GM19463 (cell line): ENCODE measurements at regions not wholly inside any gene's neighbourhood (a gene's known extent, or its start where the extent isn't known, plus 50 kb on each side); places are given as distances from the start of the nearest gene placed in this dataset.

Experiments used
- ATAC-seq: cut with Tn5 transposase; IDR thresholded peaks from one replicate; pipeline ENCODE4 v1.9.1; 2021; ENCODE audit warnings: mild to moderate bottlenecking, moderate library complexity; ENCODE audit not compliant: unreplicated experiment

DNA sequence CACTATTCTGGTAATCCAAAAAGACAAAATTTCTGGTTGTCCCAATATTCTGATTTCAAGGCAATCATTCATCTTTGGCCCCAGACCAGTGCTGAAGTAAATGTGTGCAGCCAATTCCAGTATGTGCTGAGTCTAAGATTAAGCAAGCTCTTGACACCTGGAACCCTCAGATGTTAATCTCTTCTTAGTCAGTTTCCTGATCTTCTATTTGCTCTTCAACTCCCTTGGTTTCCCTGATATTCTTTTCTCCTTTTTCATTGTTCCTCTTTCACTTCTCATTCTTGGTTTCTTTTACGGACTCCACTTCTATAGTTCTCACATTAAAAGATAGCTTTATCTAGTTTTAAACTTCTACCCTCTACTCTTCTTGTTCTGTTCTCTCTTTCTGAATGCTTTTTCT lies 445.7 kb upstream of the FANCL start:
- no peak for ATAC-seq

DNA sequence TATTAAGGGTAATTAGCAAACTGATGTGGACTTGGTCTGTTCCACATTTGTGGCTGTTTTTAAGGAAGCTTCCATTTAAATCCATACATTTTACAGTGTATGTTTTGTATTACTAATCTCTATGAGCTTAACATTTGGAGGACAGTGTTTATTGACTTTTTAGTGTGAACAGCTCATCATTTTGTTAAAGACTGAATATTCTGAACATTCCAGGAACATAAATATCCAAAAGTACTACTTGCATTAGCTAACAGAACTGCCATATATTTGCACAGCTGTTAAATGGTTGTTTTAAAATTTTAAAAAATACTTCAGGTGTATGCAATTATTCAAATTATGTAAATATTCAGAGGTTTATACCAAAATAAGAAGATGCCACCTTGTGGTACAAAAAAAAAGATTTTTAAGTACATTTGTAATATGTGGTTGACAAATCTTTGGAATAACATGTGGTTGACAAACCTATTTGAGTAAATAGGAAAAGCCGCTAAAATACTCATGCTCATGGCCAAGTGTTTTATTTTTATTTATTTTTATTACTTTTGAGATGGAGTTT lies 439.7 kb upstream of the FANCL start:
- no peak for ATAC-seq

DNA sequence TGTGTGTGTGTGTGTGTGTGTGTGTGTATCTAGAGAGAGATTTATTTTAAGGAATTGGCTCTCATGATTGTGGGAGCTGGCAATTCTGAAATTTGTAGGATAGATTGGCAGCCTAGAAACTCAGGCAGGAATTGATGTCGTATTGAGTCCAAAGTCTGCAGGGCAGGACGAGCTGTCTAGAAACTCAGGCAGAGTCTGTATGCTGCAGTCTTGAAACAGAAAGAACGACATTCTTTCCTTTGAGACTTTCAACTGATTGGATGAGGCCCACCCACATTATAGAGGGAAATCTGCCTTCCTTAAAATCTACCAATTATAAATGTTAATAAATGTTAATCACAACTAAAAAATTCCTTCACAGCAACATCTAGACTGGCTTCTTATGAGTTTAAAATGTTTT lies 436.6 kb upstream of the FANCL start:
- no peak for ATAC-seq

DNA sequence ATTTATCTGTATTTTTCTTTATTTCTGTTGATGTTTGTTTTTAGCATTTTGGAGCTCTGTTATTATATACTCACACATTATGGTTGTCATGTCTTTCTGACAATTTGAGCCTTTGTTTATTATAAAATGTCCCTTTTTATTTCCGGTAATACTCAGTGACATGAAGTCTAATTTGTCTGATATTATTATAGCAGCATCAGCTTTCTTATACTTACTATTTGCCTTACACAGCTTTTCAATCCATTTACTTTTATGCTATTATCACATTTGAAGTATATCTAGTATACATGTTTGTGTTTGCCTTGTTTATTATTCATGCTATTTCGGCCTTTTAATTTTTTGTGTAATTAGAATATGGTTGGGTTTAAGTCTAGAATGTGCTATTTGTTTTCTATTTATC lies 430.6 kb upstream of the FANCL start:
- no peak for ATAC-seq

DNA sequence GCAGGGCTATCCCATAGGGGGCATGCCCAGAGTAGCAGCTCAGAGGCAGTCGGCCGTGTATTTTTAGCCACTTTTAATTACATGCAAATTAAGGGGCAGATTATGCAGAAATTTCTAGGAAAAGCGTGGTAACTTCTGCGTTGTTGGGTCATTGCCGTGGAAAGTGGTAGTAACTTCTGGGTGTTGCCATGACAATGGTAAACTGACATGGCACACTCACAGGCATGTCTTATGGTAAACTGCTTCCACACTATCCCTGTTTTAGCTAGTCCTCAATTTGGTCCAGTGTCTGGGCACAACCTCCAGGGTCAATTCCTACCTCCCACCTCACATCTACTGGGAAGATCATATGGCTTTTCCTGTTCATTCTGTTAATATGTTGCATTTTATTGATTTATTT lies 428.9 kb upstream of the FANCL start:
- ATAC-seq = no peak

DNA sequence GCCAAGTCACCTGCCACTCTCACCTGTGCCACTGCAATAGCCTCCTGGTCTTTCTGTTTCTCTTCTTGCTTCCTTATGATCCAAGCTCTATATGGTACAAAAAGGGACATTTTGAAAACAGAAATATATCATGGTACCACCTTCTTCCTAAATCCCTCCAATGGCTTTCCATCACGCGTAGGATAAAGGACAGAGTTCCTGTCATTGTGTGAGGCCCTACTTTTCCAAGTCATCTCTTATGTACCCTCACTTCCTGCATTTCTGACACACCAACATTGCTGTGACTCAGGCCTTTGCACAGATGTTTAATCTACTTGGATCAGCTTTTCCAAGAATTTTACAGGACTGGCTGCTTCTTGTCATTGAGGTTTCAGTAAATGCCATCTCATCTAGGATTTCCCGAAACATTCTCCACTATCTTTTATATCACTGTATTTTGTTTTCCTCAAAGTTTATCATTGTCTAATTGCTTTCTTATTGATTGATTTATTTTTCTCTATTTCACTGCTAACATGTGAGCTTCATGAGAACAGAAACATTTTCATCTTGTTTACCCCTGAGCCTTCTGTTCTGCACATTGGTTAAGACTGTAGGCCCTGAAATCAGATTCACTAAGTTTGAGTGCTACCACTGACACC lies 426.1 kb upstream of the FANCL start:
- ATAC-seq = no peak

DNA sequence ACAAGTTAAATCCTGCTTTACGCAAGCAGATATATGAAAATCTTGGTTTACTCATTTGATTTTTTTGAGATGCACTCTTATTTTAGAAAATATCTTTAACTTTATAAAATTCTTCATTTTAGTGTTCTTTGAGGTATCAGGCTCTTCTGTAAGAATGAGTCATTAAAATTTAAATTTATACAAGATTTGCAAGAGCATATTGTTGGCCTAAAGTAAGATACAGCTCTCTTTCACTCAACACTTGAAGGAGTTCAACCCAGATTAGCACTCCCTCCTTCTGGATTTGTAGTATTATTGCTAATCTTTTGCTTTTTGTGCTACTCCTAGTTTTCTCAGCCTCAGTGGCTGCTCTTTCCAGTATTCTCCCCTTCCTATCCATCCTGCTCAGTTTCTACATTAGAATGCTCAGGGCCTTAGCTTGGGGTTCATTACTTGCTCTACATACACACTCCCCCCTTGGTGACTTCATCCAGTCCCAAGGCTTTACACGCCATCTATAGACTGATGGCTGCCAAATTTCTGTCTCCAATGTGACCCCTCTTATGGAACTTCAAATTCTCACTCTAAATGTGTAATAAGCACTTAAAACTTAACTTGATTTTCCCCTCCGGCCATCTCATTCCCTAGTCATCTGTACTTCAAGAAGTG lies 425.3 kb upstream of the FANCL start:
- no peak for ATAC-seq

DNA sequence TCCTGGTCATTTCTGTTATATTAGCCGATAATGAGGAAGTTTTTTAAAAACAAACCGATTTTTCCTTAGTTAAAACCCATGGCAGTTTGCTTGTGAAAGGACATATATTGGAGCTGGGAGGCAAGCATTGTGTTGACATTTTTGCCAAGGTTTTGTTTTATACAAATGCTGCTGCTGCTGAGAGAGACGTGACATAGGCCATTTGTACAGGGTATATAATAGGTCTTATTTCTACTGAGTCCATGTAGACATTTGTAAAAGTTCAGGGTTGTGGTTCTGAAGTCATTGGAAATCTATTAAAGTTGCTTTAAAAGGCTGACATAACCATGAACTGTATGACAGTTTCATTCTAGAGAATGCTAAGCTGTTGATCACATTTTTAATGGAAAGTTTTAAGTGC lies 424.0 kb upstream of the FANCL start:
- ATAC-seq = no peak

DNA sequence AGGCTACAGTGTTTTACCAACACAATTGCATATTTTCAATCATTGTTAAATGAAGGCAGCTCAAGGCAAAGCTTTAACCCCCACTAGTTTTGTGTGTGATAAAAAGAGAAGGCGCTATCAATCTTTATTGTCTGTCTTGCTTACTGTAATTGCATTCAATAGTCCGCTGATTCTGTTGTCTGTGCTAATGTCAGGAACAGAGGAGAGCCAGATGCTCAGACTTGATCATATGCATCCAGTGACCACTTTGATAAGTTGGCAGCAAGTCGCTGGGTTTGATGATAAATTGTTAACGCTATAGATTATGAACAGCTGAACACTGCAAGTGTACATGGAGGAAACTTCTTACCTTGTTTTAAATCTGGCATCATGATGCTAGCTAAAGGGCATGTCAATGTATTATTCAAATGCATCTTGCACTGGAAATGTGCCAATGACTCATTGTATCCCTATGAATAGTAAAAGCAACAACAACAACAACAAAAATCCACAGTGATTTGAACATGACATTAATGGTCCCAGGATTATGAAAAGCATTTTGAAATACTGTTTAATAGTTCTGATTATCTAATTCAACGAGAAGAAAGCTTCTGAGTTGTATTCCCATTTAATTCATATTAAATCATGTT lies 423.5 kb upstream of the FANCL start:
- ATAC-seq = no peak

DNA sequence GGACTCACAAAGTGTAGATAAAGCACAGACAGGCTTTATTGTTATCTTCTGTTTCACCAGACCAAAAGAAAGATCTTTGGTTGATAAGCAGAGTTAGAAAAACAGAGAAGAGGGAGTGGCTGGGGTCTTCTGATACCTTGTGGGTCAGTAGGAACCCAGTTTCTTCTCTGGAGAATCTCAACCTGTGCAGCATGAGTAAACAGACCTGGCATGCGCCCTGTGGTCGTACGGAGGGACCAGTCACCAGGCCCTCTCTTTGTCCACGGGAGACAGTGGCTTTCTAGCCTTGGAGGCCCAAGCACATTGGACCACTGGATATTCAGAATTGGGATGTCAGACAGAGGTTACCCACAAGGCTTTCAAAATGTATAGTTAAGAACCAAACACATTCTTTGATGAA lies 418.9 kb upstream of the FANCL start:
- ATAC-seq = no peak

DNA sequence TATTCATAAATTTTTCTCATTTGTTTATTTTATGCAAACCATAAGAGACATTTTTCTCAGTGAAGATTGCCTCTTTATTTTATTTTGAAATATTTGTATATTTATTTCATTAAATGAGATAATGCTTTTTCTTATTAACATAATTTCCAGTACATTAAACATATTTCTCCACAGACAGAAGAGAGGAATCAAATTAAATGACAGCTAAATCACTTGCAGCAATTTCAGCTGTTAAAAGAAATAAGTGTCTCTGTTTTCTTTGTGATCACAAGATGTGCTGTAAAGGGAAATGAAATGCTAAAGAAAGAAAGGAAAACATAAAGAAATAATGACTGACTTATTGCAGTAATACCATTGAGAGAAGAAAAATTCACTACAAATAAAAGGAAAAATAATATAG lies 414.0 kb upstream of the FANCL start:
- ATAC-seq = no peak

DNA sequence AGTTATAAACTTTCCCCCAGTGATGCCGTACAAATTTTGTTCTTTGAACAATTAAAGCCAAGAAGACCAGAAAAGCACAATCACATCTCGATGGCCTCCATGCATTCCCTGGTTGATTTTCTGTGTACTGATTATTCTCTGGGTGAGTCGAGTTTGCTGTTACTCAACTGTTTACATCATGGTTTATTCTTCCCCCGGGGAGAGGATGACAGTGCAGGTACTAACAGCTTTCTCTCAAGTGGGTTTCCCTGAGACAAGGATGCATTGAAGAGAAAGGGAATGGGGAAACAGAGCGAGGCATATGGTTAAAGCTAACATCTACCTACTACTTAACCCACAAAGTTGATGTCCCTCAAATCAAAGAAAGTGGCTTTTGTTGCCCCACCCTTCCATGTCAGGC lies 410.8 kb upstream of the FANCL start:
- no peak for ATAC-seq

DNA sequence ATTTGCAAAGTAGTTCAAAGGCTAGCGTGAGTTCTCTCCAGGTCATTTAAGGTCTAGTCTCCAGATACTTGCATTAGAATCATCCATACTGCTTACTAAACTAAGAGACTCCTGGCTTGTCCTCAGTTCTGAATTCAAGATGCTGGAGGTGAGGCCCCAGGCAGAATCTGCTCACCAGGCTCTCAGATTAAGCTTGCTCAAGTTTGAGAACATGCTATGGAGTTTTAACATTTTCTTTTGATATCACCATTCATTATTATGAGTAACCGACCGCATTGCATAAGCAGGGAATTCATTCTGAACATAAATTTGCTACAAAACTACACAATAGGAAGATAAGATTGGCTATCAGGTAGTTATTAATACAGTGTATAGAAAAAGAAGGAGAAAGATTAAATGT lies 409.7 kb upstream of the FANCL start:
- ATAC-seq = no peak

DNA sequence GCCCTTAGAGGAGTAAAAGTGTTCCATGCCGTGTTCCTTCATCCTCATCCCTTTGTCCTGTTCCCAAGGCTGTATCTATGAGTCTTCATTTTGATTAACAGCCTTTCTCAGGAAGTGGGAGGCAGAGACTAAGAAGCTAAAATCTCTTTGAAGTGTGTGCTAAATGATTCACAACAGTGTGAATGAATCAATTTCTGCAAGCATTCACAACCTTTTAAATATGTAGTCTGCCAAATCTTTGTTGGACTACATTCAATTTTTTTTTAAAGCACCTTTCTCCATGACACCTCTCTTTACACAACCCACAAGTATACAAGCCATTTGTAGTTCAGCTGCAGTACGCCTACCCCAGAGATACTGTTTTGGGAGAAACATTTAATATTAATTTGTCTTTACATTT lies 408.6 kb upstream of the FANCL start:
- ATAC-seq = no peak

DNA sequence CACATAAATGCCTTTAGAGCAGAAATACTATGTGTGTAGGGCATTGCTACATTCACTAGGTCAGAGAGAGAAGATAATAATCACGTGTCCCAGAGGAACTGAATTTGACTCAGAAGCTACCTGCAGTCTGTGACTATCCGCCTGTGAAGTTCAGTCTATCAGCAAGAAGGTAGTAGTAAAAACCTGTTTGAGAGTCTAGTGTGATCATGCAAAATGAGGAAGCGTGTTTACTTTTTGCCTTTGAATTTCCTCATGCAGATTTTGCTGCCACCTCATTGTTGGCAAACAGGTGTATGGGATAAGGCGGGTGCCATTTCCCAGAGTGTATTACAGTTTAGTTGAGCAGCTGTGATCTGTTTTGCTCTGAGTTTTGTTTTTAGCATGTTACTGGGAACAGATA lies 403.9 kb upstream of the FANCL start:
- no peak for ATAC-seq

DNA sequence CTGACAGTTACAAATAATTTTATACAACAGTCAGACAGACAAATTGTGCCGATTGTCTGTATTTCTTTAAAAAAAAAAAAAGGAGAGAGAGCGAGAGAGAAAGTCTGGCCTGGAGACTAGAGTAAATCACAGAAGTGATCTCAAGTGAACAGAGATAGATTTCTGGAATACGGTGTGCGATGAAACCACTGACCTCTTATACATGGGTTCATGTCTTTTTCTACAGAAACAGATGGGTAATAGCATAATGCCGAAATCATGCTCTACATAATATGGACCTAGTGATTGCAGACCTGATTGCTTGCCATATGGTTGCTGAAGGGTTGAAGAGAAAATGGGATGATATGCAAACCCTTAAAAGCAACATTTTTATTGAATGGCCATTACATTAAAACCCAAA lies 403.3 kb upstream of the FANCL start:
- no peak for ATAC-seq

DNA sequence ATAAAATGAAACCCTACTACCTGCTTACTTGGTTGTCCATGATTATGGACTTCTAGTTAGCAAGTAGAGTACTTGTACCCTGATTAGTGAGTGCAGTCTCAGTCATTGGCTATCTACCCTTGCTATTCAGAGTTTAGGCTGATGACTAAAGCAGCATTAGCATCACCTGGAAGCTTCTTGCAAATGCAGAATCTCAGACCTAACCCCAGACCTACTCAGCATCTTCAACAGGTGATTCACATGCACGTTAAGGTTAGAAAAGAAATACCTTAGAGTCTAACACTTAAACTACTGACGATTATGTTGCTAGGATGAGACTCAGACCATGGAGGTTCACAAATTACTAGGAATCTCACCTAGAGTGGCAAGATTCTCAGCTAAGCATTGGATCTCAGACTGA lies 399.9 kb upstream of the FANCL start:
- no peak for ATAC-seq

DNA sequence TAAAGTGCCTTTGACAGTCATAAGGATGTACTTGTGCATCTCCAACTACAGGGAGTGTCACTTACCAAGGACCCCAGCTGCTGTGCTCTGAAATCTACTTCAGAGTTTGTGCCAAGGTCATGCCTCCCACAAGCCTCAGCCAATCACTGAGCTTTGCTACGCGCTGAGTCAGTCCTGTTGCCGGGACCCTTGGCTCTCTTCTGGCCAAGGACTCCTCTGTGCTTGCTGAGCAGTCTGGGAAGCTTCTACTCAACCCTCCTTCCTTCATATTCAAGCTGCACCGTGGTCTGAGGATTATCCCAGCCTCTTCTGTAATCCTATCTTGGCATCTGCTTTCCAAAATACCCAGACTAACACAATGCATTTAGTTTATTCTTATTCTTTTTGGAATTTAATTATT lies 398.9 kb upstream of the FANCL start:
- ATAC-seq = no peak

DNA sequence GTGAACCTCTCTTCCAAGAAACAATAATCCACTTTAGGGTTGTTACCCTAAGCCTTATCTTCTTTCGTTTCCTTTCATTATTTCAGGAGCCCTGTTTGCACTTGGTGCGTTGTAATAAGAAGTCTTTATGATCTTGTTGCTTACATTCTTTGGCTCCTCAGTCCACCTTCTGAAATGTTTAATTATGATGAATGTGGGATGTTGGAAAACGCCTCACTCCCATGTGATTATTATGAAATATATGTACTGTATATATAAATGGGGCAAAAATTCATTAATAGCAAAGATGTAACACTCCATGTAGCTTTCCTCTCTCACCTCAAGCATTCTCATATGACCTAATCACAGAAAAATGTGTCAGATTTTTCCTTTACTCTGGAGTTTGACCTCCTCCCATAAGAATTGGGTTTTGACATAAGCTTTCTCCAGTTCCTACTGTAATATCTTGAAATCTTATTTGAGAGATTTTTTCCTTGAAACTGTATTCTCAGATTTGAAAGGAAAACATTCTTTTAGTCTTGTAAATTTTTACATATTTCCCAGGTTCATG lies 397.2 kb upstream of the FANCL start:
- no peak for ATAC-seq

DNA sequence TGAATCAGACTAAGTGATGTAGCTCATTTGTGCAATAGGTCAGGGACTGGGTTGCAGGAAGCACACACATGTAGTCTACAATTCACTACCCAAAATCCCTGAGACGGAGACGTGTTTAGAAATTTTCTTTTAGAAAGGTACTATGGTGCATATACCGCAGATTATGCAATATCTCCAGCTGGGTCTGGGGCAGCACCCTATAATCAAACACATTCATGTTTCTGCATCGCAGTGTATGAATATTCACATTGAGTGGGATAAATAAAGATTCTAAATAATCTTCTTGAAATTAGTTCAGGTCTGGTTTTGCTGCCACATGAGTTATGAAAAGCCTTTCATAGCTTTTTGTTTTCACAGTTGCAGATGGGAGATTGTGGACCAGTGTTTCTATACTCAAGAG lies 395.7 kb upstream of the FANCL start:
- no peak for ATAC-seq

DNA sequence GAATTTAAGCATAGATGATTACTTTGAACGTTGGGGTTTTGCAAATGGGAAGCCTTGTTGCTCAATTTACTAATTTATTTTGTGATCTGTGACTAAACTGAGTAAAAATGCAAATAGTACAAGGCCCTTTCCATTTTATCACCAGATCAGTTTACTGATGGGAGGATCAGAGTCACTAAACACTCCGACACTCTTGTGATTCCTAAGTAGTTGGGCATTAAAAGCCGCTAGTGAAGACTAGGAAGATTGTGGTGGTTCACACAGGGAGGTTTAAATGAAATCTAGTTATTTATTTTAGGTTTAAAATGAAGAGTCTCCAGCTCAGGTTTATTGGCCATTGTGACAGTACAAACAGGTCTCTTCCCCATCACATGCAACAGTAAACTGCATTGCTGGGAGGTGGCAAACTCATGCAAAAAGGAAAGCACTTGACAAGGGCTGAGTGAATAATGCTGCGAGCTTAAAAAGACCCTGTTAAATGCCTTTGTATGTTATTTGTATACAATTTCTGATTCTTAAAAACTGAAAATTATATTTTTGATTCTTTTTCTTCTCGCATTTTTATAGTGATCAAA lies 394.8 kb upstream of the FANCL start:
- no peak for ATAC-seq
